Lung (tissue), 11 donors: ENCODE measurements at regions not wholly inside any gene's neighbourhood (a gene's known extent, or its start where the extent isn't known, plus 50 kb on each side); places are given as distances from the start of the nearest gene placed in this dataset.
"Not testable (repeated sequence)": the region's sequence is repeated elsewhere in the genome, so short reads cannot be mapped to it uniquely, and the experiment has no call there.

Experiments used
- ATAC-seq: fragments of 200-7000 bp; cut with Tn5 transposase; one replicate; pipeline ENCODE4 v1.9.1; 2020; ENCODE audit warnings: moderate number of reproducible peaks; ENCODE audit not compliant: insufficient read depth, low FRiP score
- DNase-seq, 3 donors: peaks; one replicate each; pipeline ENCODE4 v3.0.0-alpha.2; 2013 to 2017
- H3K27ac ChIP-seq, 2 donors: one replicate each; pipeline ENCODE4 v1.5.1; 2013; ENCODE audit warnings: mild to moderate bottlenecking in 2 of 2, moderate library complexity in 2 of 2, control low read depth in 1 of 2, inconsistent platforms in 1 of 2, low read depth in 1 of 2, low read length in 1 of 2
- H3K27me3 ChIP-seq, 3 donors: one replicate each; pipeline ENCODE4 v1.5.1; 2013; ENCODE audit warnings: low read length in 2 of 3; ENCODE audit not compliant: control insufficient read depth in 3 of 3, insufficient read depth in 3 of 3
- H3K36me3 ChIP-seq, 4 donors: one replicate each; pipeline ENCODE4 v1.5.1; 2013; ENCODE audit warnings: low read length in 4 of 4, mild to moderate bottlenecking in 1 of 4, moderate library complexity in 1 of 4; ENCODE audit not compliant: control insufficient read depth in 4 of 4, insufficient read depth in 4 of 4
- H3K4me1 ChIP-seq, 5 donors: one replicate each; pipeline ENCODE4 v1.5.1; 2013; ENCODE audit warnings: low read length in 5 of 5, mild to moderate bottlenecking in 2 of 5, moderate library complexity in 1 of 5; ENCODE audit not compliant: control insufficient read depth in 5 of 5, insufficient read depth in 5 of 5
- H3K4me3 ChIP-seq: one replicate; pipeline ENCODE4 v1.5.1; 2013; ENCODE audit warnings: mild to moderate bottlenecking, control low read depth, moderate library complexity
- H3K9ac ChIP-seq, 2 donors: one replicate each; pipeline ENCODE4 v1.5.1; 2013; ENCODE audit warnings: low read length in 2 of 2, control low read depth in 1 of 2; ENCODE audit not compliant: insufficient read depth in 1 of 2
- H3K9me3 ChIP-seq, 4 donors: one replicate each; pipeline ENCODE4 v1.5.1; 2013; ENCODE audit warnings: low read length in 3 of 4, mild to moderate bottlenecking in 1 of 4, moderate library complexity in 1 of 4; ENCODE audit not compliant: control insufficient read depth in 4 of 4, insufficient read depth in 3 of 4
- WGBS, 2 donors: extraction: QIAGEN DNeasy Blood & Tissue Kit; methylation state at CpG; one replicate each; pipeline ENCODE4 v1.1.7; 2013; 5-methylcytosine and 5-hydroxymethylcytosine counted together
- TF ChIP-seq, protein P1 (sequence below): IDR thresholded peaks from 2 replicates; pipeline ENCODE4 v1.5.1; 2012; ENCODE audit warnings: mild to moderate bottlenecking; ENCODE audit errors: control extremely low read depth, extremely low read depth
- donor health status: control.
- donor health status: control.
- donor health status: Bipolar disorder and iron deficiency.
- donor health status: healthy.
- donor health status: DM: yes; HTN: yes; CAD: no.

DNA sequence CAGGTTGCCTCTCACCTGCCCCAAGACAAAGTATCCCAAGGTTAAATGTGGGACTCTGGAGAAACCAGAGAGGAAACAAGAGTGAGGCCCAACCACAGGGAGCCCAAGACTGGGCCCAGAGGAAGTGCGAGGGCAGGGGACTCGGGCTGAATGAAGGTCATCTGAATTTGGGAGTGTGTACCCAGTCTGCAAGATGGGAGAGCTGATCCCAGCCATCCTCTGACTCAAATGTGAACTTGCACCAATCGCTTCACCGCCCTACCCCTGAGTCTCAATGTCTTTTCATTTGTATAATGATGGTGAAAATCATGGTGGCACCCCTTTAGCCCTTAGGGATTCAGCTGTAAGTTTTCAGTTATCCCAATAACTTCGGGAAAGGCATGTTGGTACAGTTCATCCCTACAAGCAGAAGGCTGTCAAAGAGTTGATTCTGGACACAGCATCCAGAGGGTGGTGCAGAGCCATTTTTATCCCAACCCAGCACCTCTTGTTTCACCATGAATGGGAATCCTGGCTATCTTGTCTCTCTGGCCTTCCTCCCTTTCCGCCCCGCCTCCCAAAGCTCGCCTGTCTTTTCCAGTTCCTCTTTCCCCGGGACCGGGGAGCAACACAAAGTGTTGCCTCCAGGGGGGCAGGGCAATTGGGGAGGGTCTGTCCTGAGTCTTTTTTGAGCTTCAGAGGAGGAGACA lies 123.4 kb downstream of the NUFIP1 start:
- Histone ChIP-seq H3K36me3 (no peaks in the 10 kb centered on the region), H3K27ac (no peak overlapping the region), H3K27me3 (no peaks in the 10 kb centered on the region), H3K9me3 (no peaks in the 10 kb centered on the region), H3K4me1 (peaks cover 0 to 5% (median 0%) of the 10 kb centered on the region in 5 donors), H3K9ac (no peak overlapping the region), H3K4me3 (no peak overlapping the region)
- WGBS, 2 donors: 75 to 85% methylated on average over 10 of the region's 10 CpGs
- DNase-seq: no peak
- TF ChIP-seq, protein P1, sequence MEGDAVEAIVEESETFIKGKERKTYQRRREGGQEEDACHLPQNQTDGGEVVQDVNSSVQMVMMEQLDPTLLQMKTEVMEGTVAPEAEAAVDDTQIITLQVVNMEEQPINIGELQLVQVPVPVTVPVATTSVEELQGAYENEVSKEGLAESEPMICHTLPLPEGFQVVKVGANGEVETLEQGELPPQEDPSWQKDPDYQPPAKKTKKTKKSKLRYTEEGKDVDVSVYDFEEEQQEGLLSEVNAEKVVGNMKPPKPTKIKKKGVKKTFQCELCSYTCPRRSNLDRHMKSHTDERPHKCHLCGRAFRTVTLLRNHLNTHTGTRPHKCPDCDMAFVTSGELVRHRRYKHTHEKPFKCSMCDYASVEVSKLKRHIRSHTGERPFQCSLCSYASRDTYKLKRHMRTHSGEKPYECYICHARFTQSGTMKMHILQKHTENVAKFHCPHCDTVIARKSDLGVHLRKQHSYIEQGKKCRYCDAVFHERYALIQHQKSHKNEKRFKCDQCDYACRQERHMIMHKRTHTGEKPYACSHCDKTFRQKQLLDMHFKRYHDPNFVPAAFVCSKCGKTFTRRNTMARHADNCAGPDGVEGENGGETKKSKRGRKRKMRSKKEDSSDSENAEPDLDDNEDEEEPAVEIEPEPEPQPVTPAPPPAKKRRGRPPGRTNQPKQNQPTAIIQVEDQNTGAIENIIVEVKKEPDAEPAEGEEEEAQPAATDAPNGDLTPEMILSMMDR: no peak
- no peak for ATAC-seq

DNA sequence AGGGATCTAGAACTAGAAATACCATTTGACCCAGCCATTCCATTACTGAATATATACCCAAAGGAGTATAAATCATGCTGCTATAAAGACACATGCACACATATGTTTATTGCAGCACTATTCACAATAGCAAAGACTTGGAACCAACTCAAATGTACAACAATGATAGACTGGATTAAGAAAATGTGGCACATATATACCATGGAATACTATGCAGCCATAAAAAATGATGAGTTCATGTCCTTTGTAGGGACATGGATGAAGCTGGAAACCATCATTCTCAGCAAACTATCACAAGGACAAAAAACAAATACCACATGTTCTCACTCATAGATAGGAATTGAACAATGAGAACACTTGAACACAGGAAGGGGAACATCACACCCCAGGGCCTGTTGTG lies 125.6 kb downstream of the NUFIP1 start:
- not testable (repeated sequence) for H3K9ac ChIP-seq, H3K4me3 ChIP-seq, H3K9me3 ChIP-seq, H3K4me1 ChIP-seq, ATAC-seq, H3K27me3 ChIP-seq, H3K36me3 ChIP-seq, DNase-seq, H3K27ac ChIP-seq

DNA sequence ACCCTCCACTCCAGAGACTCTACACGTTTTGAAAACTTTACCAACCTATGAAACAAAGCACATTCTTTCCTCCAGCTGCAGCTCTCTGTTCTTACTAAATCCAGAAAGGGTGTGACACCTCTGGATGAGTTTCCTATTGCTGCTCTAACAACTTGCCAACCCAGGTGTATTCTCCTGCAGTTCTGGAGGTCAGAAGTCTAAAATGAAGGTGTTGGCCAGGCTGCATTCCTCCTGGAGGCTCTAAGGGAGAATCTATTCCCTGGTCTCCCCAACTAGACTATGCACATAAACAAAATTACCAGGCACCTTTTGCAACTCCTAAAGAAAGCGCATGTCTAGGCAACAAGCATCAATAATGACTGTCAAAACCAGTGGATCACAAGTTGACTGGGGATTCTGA lies 128.8 kb downstream of the NUFIP1 start:
- no peak for DNase-seq
- H3K9ac ChIP-seq: no peak overlapping the region
- 71 to 78% methylated on average over 2 of the region's 2 CpGs for WGBS, 2 donors

DNA sequence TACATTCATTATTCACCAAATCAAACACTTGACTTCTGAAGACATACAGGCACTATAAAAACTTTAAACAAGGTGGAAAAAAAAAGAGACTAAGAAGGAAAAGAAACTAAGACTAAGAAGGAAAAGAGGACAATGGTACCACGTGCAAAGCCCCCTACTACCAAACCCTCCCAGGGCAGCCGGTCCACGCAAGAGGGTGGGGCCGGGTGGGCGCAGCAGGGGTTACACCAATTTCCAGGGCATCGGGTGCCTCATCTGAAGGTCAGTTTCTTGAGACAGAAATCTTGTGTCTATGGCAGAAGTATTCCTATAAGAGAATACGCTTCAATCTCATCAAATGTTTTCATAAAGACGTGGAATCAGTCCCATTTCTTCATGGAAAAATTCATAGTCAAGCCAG lies 131.5 kb downstream of the NUFIP1 start:
- ATAC-seq (no peak), DNase-seq (no peak)
- Histone ChIP-seq H3K36me3 (no peaks in the 10 kb centered on the region), H3K27ac (no peak overlapping the region), H3K4me1 (peaks cover 0 to 9% (median 3%) of the 10 kb centered on the region in 5 donors), H3K4me3 (no peak overlapping the region), H3K9ac (no peak overlapping the region), H3K27me3 (no peaks in the 10 kb centered on the region), H3K9me3 (peaks cover 0 to 2% (median 0%) of the 10 kb centered on the region in 4 donors)
- 80 to 81% methylated on average over 8 of the region's 8 CpGs for WGBS, 2 donors
- TF ChIP-seq, protein P1: no peak

More for the DNA sequence above, 128.8 kb downstream of the NUFIP1 start:
- peaks cover 0 to 5% (median 0%) of the 10 kb centered on the region in 5 donors for H3K4me1 ChIP-seq
- no peak for ATAC-seq
- TF ChIP-seq, protein P1: no peak
- H3K27ac ChIP-seq: no peak overlapping the region
- H3K9me3 ChIP-seq: peaks cover 0 to 2% (median 0%) of the 10 kb centered on the region in 4 donors
- H3K36me3 ChIP-seq: no peaks in the 10 kb centered on the region
- H3K27me3 ChIP-seq: no peaks in the 10 kb centered on the region
- no peak overlapping the region for H3K4me3 ChIP-seq
